GM23338 (cell line): ENCODE measurements at regions not wholly inside any gene's neighbourhood (a gene's known extent, or its start where the extent isn't known, plus 50 kb on each side); places are given as distances from the start of the nearest gene placed in this dataset.

Experiments used
- ATAC-seq: fragments of 200-7000 bp; cut with Tn5 transposase; 3 replicates; pipeline ENCODE4 v1.9.1; 2020
- DNase-seq: peaks from one replicate; pipeline ENCODE4 v3.0.0-alpha.2; 2015; ENCODE audit warnings: low spot score
- H2AFZ ChIP-seq: fragments of 200-600 bp; sonication (generic); 2 replicates; pipeline ENCODE4 v1.8.0; 2016; ENCODE audit warnings: antibody characterized with exemption, mild to moderate bottlenecking, moderate library complexity
- H3F3A ChIP-seq: fragments of 200-600 bp; sonication (generic); replicated peaks from 2 replicates; pipeline ENCODE4 v1.8.0; 2017; ENCODE audit warnings: antibody characterized with exemption, mixed run types, low read depth
- H3K27ac ChIP-seq: fragments of 200-600 bp; sonication (generic); 2 replicates; pipeline ENCODE4 v1.6.1; 2016; ENCODE audit warnings: low read depth
- H3K27me3 ChIP-seq: fragments of 200-600 bp; sonication (generic); 2 replicates; pipeline ENCODE4 v1.8.0; 2016; ENCODE audit warnings: mild to moderate bottlenecking, mixed run types, moderate library complexity; ENCODE audit not compliant: insufficient read depth
- H3K36me3 ChIP-seq: fragments of 200-600 bp; sonication (generic); 2 replicates; pipeline ENCODE4 v1.8.0; 2016; ENCODE audit warnings: mild to moderate bottlenecking; ENCODE audit not compliant: insufficient read depth
- H3K4me1 ChIP-seq: fragments of 200-600 bp; sonication (generic); 2 replicates; pipeline ENCODE4 v1.8.0; 2016; ENCODE audit warnings: mild to moderate bottlenecking, moderate library complexity; ENCODE audit not compliant: insufficient read depth
- H3K4me2 ChIP-seq: fragments of 200-600 bp; sonication (generic); 2 replicates; pipeline ENCODE4 v1.7.1; 2017; ENCODE audit warnings: mixed run types
- H3K4me3 ChIP-seq: fragments of 200-600 bp; sonication (generic); 2 replicates; pipeline ENCODE4 v1.6.1; 2016; ENCODE audit warnings: mixed run types
- H3K79me2 ChIP-seq: fragments of 200-600 bp; sonication (generic); replicated peaks from 2 replicates; pipeline ENCODE4 v1.8.0; 2017; ENCODE audit warnings: mild to moderate bottlenecking; ENCODE audit not compliant: insufficient read depth
- H3K9me2 ChIP-seq: fragments of 200-600 bp; sonication (generic); 2 replicates; pipeline ENCODE4 v1.8.0; 2017; ENCODE audit not compliant: insufficient read depth
- H4K20me1 ChIP-seq: fragments of 200-600 bp; sonication (generic); replicated peaks from 2 replicates; pipeline ENCODE4 v1.8.0; 2017; ENCODE audit warnings: mild to moderate bottlenecking; ENCODE audit not compliant: insufficient read depth
- H3K27ac Mint-ChIP-seq: 2 replicates; pipeline ENCODE4 v1.8.0; 2020; ENCODE audit warnings: inconsistent platforms, mild to moderate bottlenecking, moderate library complexity, mixed read lengths
- H3K27me3 Mint-ChIP-seq: 3 replicates; pipeline ENCODE4 v1.8.0; 2022; ENCODE audit warnings: low read depth, mild to moderate bottlenecking, moderate library complexity, mixed read lengths, inconsistent platforms; ENCODE audit not compliant: insufficient read depth, poor library complexity
- H3K36me3 Mint-ChIP-seq: 3 replicates; pipeline ENCODE4 v1.8.0; 2021; ENCODE audit warnings: low read depth, mild to moderate bottlenecking, inconsistent platforms, moderate library complexity, mixed read lengths
- H3K4me1 Mint-ChIP-seq: 3 replicates; pipeline ENCODE4 v1.8.0; 2020; ENCODE audit warnings: mild to moderate bottlenecking, inconsistent platforms, mixed read lengths
- H3K4me3 Mint-ChIP-seq: 3 replicates; pipeline ENCODE4 v1.8.0; 2021; ENCODE audit warnings: moderate library complexity, mild to moderate bottlenecking, inconsistent platforms, mixed read lengths
- H3K9me3 Mint-ChIP-seq: 3 replicates; pipeline ENCODE4 v1.8.0; 2020; ENCODE audit warnings: moderate library complexity, mild to moderate bottlenecking, inconsistent platforms, mixed read lengths
- CREB1 ChIP-seq: fragments of 250-450 bp; sonication (Bioruptor Pico); IDR thresholded peaks from 2 replicates; pipeline ENCODE4 v1.5.0; 2020; ENCODE audit warnings: low read depth, mild to moderate bottlenecking, moderate library complexity
- ETS1 ChIP-seq: IDR thresholded peaks from 2 replicates; pipeline ENCODE4 v1.6.1; 2016; ENCODE audit warnings: antibody characterized with exemption
- EZH2 ChIP-seq: fragments of 200-600 bp; sonication (generic); IDR thresholded peaks from one replicate; pipeline ENCODE4 v1.8.0; 2017; ENCODE audit warnings: antibody characterized with exemption, mild to moderate bottlenecking, low read depth; ENCODE audit not compliant: unreplicated experiment
- EZH2phosphoT487 ChIP-seq: fragments of 200-600 bp; sonication (generic); IDR thresholded peaks from one replicate; pipeline ENCODE4 v1.8.1; 2018; ENCODE audit warnings: antibody characterized with exemption; ENCODE audit not compliant: unreplicated experiment
- JUNB ChIP-seq: IDR thresholded peaks from one replicate; pipeline ENCODE4 v1.6.1; 2016; ENCODE audit warnings: antibody characterized with exemption; ENCODE audit not compliant: unreplicated experiment
- NANOG ChIP-seq: IDR thresholded peaks from 2 replicates; pipeline ENCODE4 v1.6.1; 2016; ENCODE audit warnings: antibody characterized with exemption, borderline replicate concordance
- POLR2AphosphoS5 ChIP-seq: IDR thresholded peaks from 2 replicates; pipeline ENCODE4 v1.6.1; 2016; ENCODE audit warnings: antibody characterized with exemption, low read depth
- REST ChIP-seq: IDR thresholded peaks from one replicate; pipeline ENCODE4 v1.6.1; 2018; ENCODE audit warnings: antibody characterized with exemption; ENCODE audit not compliant: unreplicated experiment
- STAT1 ChIP-seq: IDR thresholded peaks from one replicate; pipeline ENCODE4 v1.6.1; 2016; ENCODE audit warnings: antibody characterized with exemption; ENCODE audit not compliant: unreplicated experiment
- ZNF114 ChIP-seq: fragments of 250-450 bp; sonication (Bioruptor Pico); IDR thresholded peaks from 2 replicates; pipeline ENCODE4 v1.5.0; 2020; ENCODE audit warnings: mild to moderate bottlenecking, moderate library complexity
- ZNF331 ChIP-seq: fragments of 250-450 bp; sonication (Bioruptor Pico); IDR thresholded peaks from 2 replicates; pipeline ENCODE4 v1.5.0; 2020; ENCODE audit warnings: low read depth, mild to moderate bottlenecking, moderate library complexity
- ZNF462 ChIP-seq: fragments of 250-450 bp; sonication (Bioruptor Pico); IDR thresholded peaks from 2 replicates; pipeline ENCODE4 v1.5.0; 2020; ENCODE audit warnings: mild to moderate bottlenecking, moderate library complexity
- TF ChIP-seq, protein P1 (sequence below), 2 experiments: fragments of 200-600 bp in 1 of 2; sonication (generic) in 1 of 2; conservative IDR thresholded peaks; 2 replicates each; pipeline versions ENCODE4 v1.5.1 to v1.6.1; 2016 to 2017; ENCODE audit warnings: antibody characterized with exemption in 2 of 2, low read depth in 2 of 2, mild to moderate bottlenecking in 2 of 2, moderate library complexity in 1 of 2

GRCh38 chr19:56956503-56957226, 116.1 kb upstream of the PEG3 start:
- H3K79me2 ChIP-seq: no peaks in the 10 kb centered on the region
- no peak overlapping the region for H3K4me3 ChIP-seq
- peaks cover 44% of the 10 kb centered on the region for H3K36me3 Mint-ChIP-seq
- no peaks in the 10 kb centered on the region; the same call in 2 of the 3 replicates for H3K4me1 Mint-ChIP-seq
- peaks cover 93% of the 10 kb centered on the region for H3K9me3 Mint-ChIP-seq
- no peaks in the 10 kb centered on the region for H3K36me3 ChIP-seq
- H3K9me2 ChIP-seq: no peaks in the 10 kb centered on the region
- H4K20me1 ChIP-seq: no peaks in the 10 kb centered on the region
- TF ChIP-seq CREB1 (CRISPR knock-in tag) (no peak), EZH2phosphoT487 (no peak), ZNF114 (CRISPR knock-in tag) (no peak), ZNF331 (CRISPR knock-in tag) (no peak), NANOG (no peak), ETS1 (no peak), STAT1 (no peak), EZH2 (no peak), ZNF462 (CRISPR knock-in tag) (no peak), JUNB (no peak), POLR2AphosphoS5 (no peak), REST (no peak)
- TF ChIP-seq, protein P1, sequence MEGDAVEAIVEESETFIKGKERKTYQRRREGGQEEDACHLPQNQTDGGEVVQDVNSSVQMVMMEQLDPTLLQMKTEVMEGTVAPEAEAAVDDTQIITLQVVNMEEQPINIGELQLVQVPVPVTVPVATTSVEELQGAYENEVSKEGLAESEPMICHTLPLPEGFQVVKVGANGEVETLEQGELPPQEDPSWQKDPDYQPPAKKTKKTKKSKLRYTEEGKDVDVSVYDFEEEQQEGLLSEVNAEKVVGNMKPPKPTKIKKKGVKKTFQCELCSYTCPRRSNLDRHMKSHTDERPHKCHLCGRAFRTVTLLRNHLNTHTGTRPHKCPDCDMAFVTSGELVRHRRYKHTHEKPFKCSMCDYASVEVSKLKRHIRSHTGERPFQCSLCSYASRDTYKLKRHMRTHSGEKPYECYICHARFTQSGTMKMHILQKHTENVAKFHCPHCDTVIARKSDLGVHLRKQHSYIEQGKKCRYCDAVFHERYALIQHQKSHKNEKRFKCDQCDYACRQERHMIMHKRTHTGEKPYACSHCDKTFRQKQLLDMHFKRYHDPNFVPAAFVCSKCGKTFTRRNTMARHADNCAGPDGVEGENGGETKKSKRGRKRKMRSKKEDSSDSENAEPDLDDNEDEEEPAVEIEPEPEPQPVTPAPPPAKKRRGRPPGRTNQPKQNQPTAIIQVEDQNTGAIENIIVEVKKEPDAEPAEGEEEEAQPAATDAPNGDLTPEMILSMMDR (conservative IDR thresholded peaks at IDR 0.05; ENCODE audit: low read depth in 2 of 2): no peak
- no peaks in the 10 kb centered on the region for H3K27me3 ChIP-seq
- no peak overlapping the region for H3K27ac ChIP-seq
- no peak for ATAC-seq
- H3K27me3 Mint-ChIP-seq: peaks cover 7% of the 10 kb centered on the region
- no peaks in the 10 kb centered on the region for H3F3A ChIP-seq
- H3K4me1 ChIP-seq: no peaks in the 10 kb centered on the region
- DNase-seq: no peak
- no peak overlapping the region for H2AFZ ChIP-seq
- H3K27ac Mint-ChIP-seq: no peak overlapping the region
- H3K4me2 ChIP-seq: no peak overlapping the region
- no peak overlapping the region for H3K4me3 Mint-ChIP-seq
